GM18520 (cell line): ENCODE measurements at regions not wholly inside any gene's neighbourhood (a gene's known extent, or its start where the extent isn't known, plus 50 kb on each side); places are given as distances from the start of the nearest gene placed in this dataset.

Source experiments
- ATAC-seq: cut with Tn5 transposase; IDR thresholded peaks from one replicate; pipeline ENCODE4 v1.9.1; 2021; ENCODE audit not compliant: unreplicated experiment

DNA sequence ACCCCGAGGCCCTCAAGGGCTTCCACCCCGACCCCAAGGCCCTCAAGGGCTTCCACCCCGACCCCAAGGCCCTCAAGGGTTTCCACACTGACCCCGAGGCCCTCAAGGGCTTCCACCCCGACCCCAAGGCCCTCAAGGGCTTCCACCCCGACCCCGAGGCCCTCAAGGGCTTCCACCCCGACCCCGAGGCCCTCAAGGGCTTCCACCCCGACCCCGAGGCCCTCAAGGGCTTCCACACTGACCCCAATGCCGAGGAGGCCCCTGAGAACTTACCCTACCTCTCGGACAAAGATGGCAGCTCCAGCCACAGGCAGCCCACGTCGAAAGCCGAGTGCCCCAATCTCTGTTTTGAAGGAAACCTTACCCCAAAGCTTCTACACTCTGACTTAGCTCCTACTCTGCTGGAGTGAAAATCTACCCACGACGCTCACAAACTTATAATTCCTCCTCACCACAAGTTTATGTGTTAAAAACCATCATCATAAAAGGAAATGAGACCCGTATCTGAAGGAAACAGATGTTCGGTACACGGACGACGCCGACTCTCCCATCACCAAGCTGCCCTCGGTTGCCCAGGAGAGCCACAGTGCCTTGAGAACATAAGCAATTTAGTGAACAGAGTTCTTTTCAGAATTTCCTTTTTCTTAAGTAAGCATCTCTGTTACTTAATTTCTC is 61.2 kb upstream of the RPH3AL start:
- no peak for ATAC-seq

GRCh38 chr17:413016-413350 is 60.4 kb upstream of the RPH3AL start:
- ATAC-seq: no peak

DNA sequence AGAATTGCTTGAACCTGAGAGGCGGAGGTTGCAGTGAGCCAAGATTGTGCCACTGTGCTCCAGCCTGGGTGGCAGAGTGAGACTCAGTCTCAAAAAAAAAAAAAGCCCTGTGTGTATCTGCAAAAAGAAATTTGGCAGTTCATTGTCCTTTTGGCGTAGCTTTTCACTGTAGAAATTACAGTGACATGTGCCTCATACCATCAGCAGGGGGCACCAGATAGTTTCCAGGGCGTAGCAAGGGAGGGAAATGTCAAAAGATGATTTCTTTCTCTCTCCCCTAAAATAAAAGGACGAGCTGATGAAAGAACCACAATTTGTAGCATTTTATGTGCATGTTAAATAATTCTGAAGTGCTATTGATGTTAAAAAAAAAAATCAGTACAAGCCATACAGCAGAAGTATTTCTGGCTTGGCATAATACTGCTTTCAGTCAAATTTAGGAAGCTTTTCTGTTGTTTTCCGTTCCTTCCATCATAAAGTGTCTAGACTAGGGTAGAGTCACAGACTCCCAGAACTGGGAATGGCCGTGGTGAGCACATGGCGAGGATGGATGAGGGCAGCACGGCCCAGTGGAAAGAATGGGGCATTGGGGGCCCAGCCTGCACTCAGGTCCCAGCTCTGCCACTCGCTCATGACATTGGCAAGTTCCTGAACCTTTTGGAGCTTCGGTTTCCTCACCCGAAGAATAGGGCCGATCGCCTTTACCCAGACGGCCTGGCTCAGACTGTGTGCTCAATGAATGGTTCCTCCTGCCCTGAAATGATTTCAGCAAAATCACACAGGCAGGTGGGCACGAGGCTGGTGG is 59.8 kb upstream of the RPH3AL start:
- ATAC-seq: no peak

GRCh38 chr17:411421-412120 is 59.0 kb upstream of the RPH3AL start:
- ATAC-seq: no peak

GRCh38 chr17:410543-411401 is 58.2 kb upstream of the RPH3AL start:
- no peak for ATAC-seq

DNA sequence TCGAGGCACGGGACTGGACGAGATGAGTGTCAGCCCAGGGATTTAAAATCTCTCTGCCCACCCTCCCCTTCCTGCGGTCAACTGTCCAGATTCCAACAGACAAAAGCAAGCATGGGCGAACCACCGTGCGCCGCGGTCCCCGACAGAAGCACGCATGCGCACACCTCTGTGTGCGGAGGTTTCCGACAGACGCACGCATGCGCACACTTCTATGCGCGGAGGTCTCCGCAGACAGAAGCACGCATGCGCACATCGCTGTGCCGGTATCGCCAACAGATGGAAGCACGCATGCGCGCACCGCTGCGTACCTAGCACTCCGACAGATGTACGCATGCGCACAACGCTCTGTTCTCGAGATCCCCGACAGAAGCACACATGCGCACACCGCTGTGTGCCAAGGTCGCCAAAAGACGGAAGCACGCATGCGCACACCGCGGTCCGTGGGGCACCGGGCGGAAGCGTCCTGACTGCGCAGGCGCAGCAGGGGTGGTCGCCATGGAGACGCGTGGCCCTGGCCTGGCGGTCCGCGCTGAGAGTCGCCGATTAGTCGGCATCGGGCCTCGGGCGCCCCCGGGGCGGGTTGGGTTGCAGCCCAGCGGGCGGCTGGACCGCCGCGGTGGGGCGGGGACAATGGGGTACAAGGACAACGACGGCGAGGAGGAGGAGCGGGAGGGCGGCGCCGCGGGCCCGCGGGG is 57.4 kb upstream of the RPH3AL start:
- peak; percentile 88 for ATAC-seq

GRCh38 chr17:409308-409847 is 56.8 kb upstream of the RPH3AL start:
- ATAC-seq: no peak

GRCh38 chr17:404703-405102 is 52.1 kb upstream of the RPH3AL start:
- no peak for ATAC-seq
